ENCODE measurements at regions not wholly inside any gene's neighbourhood (a gene's known extent, or its start where the extent isn't known, plus 50 kb on each side); places are given as distances from the start of the nearest gene placed in this dataset.

DNA sequence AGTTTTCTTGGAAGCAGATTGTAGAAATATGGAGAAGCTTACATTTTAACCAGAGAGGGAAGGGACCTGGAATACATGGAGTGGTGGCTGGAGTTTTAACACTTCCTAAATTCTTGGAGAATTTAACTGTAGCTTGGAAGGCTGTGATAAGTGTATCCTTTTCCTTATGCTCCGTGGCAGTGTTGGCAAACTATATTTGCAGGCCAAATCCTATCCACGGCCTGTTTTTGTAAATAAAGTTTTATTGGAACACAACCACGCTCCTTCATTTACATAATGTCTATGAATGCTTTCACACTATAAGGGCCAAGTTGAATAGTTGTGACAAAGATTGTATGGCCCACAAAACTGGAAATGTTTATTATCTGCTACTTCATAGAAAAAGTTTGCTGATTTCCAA, 110.6 kb upstream of the MIR17HG start:
- H3K9me3 ChIP-seq (replicated peaks), result peaks cover 6% of the 10 kb centered on the region
- no peaks in the 10 kb centered on the region for H3K36me3 ChIP-seq
- DNase-seq, result no peak
- intact Hi-C loops (cut with micrococcal nuclease), result no loop called here
- no peak overlapping the region for H3K27ac ChIP-seq (replicated peaks)
- H3K4me3 ChIP-seq, result no peak overlapping the region
- TF ChIP-seq, protein P1, sequence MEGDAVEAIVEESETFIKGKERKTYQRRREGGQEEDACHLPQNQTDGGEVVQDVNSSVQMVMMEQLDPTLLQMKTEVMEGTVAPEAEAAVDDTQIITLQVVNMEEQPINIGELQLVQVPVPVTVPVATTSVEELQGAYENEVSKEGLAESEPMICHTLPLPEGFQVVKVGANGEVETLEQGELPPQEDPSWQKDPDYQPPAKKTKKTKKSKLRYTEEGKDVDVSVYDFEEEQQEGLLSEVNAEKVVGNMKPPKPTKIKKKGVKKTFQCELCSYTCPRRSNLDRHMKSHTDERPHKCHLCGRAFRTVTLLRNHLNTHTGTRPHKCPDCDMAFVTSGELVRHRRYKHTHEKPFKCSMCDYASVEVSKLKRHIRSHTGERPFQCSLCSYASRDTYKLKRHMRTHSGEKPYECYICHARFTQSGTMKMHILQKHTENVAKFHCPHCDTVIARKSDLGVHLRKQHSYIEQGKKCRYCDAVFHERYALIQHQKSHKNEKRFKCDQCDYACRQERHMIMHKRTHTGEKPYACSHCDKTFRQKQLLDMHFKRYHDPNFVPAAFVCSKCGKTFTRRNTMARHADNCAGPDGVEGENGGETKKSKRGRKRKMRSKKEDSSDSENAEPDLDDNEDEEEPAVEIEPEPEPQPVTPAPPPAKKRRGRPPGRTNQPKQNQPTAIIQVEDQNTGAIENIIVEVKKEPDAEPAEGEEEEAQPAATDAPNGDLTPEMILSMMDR (IDR thresholded peaks at IDR 0.05; ENCODE audit: borderline replicate concordance), result no peak
- no peaks in the 10 kb centered on the region for H3K4me1 ChIP-seq
- H3K27me3 ChIP-seq (ENCODE audit: low read depth), result no peaks in the 10 kb centered on the region

DNA sequence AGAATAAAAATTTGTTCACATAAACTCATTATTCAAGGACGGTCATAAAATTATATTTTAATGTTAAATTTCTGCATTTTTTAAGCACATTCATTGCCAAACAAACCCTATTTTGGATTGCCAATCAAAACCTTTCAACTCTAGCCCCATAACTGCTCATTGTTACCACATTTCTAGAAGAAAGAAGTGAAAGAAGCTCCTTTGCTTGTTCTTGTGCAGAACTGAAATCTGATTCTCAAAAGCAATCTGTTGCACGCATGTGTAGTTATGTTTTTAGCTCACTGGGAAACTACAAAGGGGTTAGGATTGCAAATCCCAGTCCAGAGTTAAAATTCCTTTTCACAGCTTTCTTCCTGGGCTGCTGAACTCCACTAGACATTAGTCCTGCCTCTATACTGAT, 109.5 kb upstream of the MIR17HG start:
- Histone ChIP-seq H3K4me1 (no peaks in the 10 kb centered on the region), H3K36me3 (no peaks in the 10 kb centered on the region), H3K27me3 (ENCODE audit: low read depth) (no peaks in the 10 kb centered on the region), H3K9me3 (replicated peaks) (peaks cover 6% of the 10 kb centered on the region), H3K4me3 (no peak overlapping the region), H3K27ac (replicated peaks) (no peak overlapping the region)
- DNase-seq, result no peak
- intact Hi-C loops (cut with micrococcal nuclease), result no loop called here
- TF ChIP-seq, protein P1 (IDR thresholded peaks at IDR 0.05; ENCODE audit: borderline replicate concordance), result no peak

DNA sequence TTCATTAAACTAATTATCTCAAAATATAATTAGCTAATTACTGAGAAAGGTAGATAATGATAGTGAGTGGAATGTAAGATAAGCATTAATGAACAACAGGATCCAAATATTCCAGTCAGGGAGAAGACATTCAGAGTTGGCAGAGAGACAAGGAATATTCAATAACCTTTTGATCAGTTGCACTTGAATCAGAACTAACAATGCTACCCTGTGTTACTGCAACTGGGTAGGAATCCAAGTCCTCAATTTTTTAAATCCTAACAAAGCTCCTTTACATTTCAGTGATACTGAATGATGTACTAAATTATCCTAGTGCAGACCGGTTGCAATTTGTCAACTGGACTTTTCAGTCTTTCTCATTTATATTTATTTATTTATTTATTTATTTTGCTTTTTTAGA, 107.1 kb upstream of the MIR17HG start:
- no peak overlapping the region for H3K4me3 ChIP-seq
- H3K4me1 ChIP-seq, result no peaks in the 10 kb centered on the region
- H3K36me3 ChIP-seq, result no peaks in the 10 kb centered on the region
- H3K9me3 ChIP-seq (replicated peaks), result peaks cover 6% of the 10 kb centered on the region
- no peaks in the 10 kb centered on the region for H3K27me3 ChIP-seq (ENCODE audit: low read depth)
- H3K27ac ChIP-seq (replicated peaks), result no peak overlapping the region
- intact Hi-C loops (cut with micrococcal nuclease), result no loop called here
- DNase-seq, result no peak
- TF ChIP-seq, protein P1 (IDR thresholded peaks at IDR 0.05; ENCODE audit: borderline replicate concordance), result no peak

DNA sequence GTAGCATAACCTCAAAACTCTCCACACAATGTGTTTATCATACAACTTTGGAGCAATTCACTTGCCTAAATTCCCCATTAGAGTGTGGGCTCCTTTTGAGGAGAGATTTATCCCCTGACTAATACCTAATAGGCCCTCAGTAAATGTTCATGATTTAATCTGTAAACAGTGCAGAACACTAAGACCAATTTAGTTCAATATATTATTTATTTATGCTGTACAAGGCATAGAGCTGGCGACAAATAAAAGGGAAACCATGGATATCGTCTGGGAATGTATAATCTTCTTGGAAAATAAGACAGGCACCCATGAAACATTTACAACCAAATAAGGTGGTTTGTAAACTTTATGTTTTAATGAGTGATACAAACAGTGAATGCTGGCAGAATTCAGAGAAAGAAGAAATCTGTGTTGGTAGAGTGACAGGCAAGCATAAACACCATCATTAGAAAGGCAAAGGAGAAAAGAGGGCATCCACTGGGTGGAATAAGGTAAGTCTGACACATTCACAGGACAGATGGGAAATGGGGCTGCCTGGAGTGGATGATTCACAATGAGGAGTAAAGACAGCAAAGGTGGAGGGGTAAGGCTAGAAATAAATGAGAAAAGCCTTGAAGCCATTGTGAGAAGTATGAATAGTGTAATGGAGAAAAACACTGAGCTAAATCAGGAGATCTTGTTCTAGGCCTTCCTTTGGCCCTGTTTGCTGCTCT, 106.1 kb upstream of the MIR17HG start:
- TF ChIP-seq, protein P1 (IDR thresholded peaks at IDR 0.05; ENCODE audit: borderline replicate concordance), result no peak
- Histone ChIP-seq H3K4me3 (no peak overlapping the region), H3K36me3 (no peaks in the 10 kb centered on the region), H3K9me3 (replicated peaks) (peaks cover 6% of the 10 kb centered on the region), H3K27me3 (ENCODE audit: low read depth) (peaks cover 5% of the 10 kb centered on the region), H3K4me1 (no peaks in the 10 kb centered on the region), H3K27ac (replicated peaks) (no peak overlapping the region)
- intact Hi-C loops (cut with micrococcal nuclease), result no loop called here
- DNase-seq, result no peak

DNA sequence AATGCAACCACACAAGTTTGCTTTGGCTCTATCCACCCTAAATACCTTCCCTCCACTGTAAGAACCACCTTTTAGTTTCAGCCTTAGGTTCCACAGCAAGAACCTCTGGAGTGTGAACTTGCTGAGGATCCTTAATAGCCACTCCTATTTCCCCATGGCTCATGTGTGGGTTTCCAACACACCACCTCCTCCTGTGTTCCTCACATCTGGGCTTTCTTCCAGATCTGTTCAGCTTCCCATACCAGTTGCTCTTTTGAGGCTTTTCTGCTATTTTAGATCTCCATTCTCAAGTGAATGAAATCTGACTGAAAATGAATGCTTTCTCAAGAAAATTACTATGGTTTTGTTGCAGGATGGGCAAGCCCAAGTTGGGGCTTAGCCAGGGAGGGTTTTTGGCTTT, 104.8 kb upstream of the MIR17HG start:
- Histone ChIP-seq H3K4me3 (no peak overlapping the region), H3K4me1 (no peaks in the 10 kb centered on the region), H3K27ac (replicated peaks) (no peak overlapping the region), H3K9me3 (replicated peaks) (peaks cover 6% of the 10 kb centered on the region), H3K27me3 (ENCODE audit: low read depth) (peaks cover 5% of the 10 kb centered on the region), H3K36me3 (no peaks in the 10 kb centered on the region)
- TF ChIP-seq, protein P1 (IDR thresholded peaks at IDR 0.05; ENCODE audit: borderline replicate concordance), result no peak
- intact Hi-C loops (cut with micrococcal nuclease), result no loop called here
- DNase-seq, result no peak

Data from left ventricle myocardium inferior (tissue), 1 donor.